H9 (cell line): ENCODE measurements at regions not wholly inside any gene's neighbourhood (a gene's known extent, or its start where the extent isn't known, plus 50 kb on each side); places are given as distances from the start of the nearest gene placed in this dataset.

Experiments
- DNase-seq: peaks from one replicate; pipeline ENCODE4 v3.0.0-alpha.2; 2017
- H2AFZ ChIP-seq: one replicate; pipeline ENCODE4 v1.6.1; 2013; ENCODE audit warnings: mild to moderate bottlenecking, low read length, control low read depth, moderate library complexity
- H2AK5ac ChIP-seq: 2 replicates; pipeline ENCODE4 v1.6.1; 2013; ENCODE audit warnings: low read length, control low read depth, mixed read lengths; ENCODE audit not compliant: insufficient read length
- H2BK120ac ChIP-seq: one replicate; pipeline ENCODE4 v1.6.1; 2013; ENCODE audit warnings: low read depth, mild to moderate bottlenecking, low read length, control low read depth, inconsistent platforms; ENCODE audit not compliant: poor library complexity, severe bottlenecking
- H2BK12ac ChIP-seq: 2 replicates; pipeline ENCODE4 v1.6.1; 2013; ENCODE audit warnings: low read length, control low read depth, mixed read lengths, low read depth; ENCODE audit not compliant: insufficient read length
- H2BK15ac ChIP-seq: 2 replicates; pipeline ENCODE4 v1.6.1; 2013; ENCODE audit warnings: low read depth, low read length, control low read depth
- H2BK20ac ChIP-seq: one replicate; pipeline ENCODE4 v1.6.1; 2013; ENCODE audit warnings: low read depth, mild to moderate bottlenecking, low read length, control low read depth, inconsistent platforms; ENCODE audit not compliant: poor library complexity, severe bottlenecking
- H2BK5ac ChIP-seq: 2 replicates; pipeline ENCODE4 v1.6.1; 2013; ENCODE audit warnings: low read length, control low read depth, mixed read lengths; ENCODE audit not compliant: insufficient read length
- H3K14ac ChIP-seq: 2 replicates; pipeline ENCODE4 v1.6.1; 2013; ENCODE audit warnings: low read length, control low read depth; ENCODE audit not compliant: insufficient read depth
- H3K18ac ChIP-seq: 2 replicates; pipeline ENCODE4 v1.6.1; 2013; ENCODE audit warnings: low read depth, mild to moderate bottlenecking, mixed read lengths, low read length, control low read depth; ENCODE audit not compliant: insufficient read length
- H3K23ac ChIP-seq: 2 replicates; pipeline ENCODE4 v1.6.1; 2013; ENCODE audit warnings: low read length, control low read depth, mixed read lengths, low read depth; ENCODE audit not compliant: insufficient read length
- H3K23me2 ChIP-seq: 2 replicates; pipeline ENCODE4 v1.6.1; 2013; ENCODE audit warnings: low read depth, mild to moderate bottlenecking, mixed read lengths, low read length, control low read depth; ENCODE audit not compliant: insufficient read length, poor library complexity, severe bottlenecking
- H3K27ac ChIP-seq: 2 replicates; pipeline ENCODE4 v1.5.1; 2013; ENCODE audit warnings: low read length, control low read depth, mixed read lengths, low read depth; ENCODE audit not compliant: insufficient read length
- H3K27me3 ChIP-seq: 2 replicates; pipeline ENCODE4 v1.6.1; 2013; ENCODE audit warnings: low read length, control low read depth, inconsistent platforms; ENCODE audit not compliant: insufficient read depth
- H3K4ac ChIP-seq: 2 replicates; pipeline ENCODE4 v1.6.1; 2013; ENCODE audit warnings: low read depth, mild to moderate bottlenecking, control low read depth, inconsistent platforms, low read length, moderate library complexity
- H3K4me1 ChIP-seq: 2 replicates; pipeline ENCODE4 v1.6.1; 2013; ENCODE audit warnings: low read length, control low read depth, inconsistent platforms; ENCODE audit not compliant: insufficient read depth
- H3K4me2 ChIP-seq: 2 replicates; pipeline ENCODE4 v1.6.1; 2013; ENCODE audit warnings: low read length, control low read depth, mixed read lengths; ENCODE audit not compliant: insufficient read length, insufficient read depth
- H3K56ac ChIP-seq: 2 replicates; pipeline ENCODE4 v1.6.1; 2013; ENCODE audit warnings: low read depth, mild to moderate bottlenecking, mixed read lengths, low read length, control low read depth; ENCODE audit not compliant: insufficient read length
- H3K79me1 ChIP-seq: 2 replicates; pipeline ENCODE4 v1.6.1; 2013; ENCODE audit warnings: low read depth, mild to moderate bottlenecking, moderate library complexity, low read length, control low read depth, inconsistent platforms; ENCODE audit not compliant: insufficient read depth, poor library complexity, severe bottlenecking
- H3K79me2 ChIP-seq: 2 replicates; pipeline ENCODE4 v1.6.1; 2013; ENCODE audit warnings: low read length, control low read depth, inconsistent platforms; ENCODE audit not compliant: insufficient read depth
- H3K9ac ChIP-seq: 2 replicates; pipeline ENCODE4 v1.6.1; 2013; ENCODE audit warnings: low read length, control low read depth, mixed read lengths; ENCODE audit not compliant: insufficient read length; ENCODE audit errors: extremely low read depth
- H3K9me3 ChIP-seq: one replicate; pipeline ENCODE4 v1.6.1; 2013; ENCODE audit warnings: low read depth, low read length, inconsistent platforms; ENCODE audit not compliant: control insufficient read depth
- H3T11ph ChIP-seq: one replicate; pipeline ENCODE4 v1.6.1; 2013; ENCODE audit warnings: mild to moderate bottlenecking, low read length, control low read depth, inconsistent platforms
- H4K20me1 ChIP-seq: one replicate; pipeline ENCODE4 v1.6.1; 2013; ENCODE audit not compliant: control insufficient read depth, insufficient read length, insufficient read depth
- H4K5ac ChIP-seq: 2 replicates; pipeline ENCODE4 v1.6.1; 2013; ENCODE audit warnings: low read depth, mild to moderate bottlenecking, mixed read lengths, low read length, control low read depth; ENCODE audit not compliant: insufficient read length
- H4K8ac ChIP-seq: replicated peaks from 2 replicates; pipeline ENCODE4 v1.6.1; 2013; ENCODE audit warnings: low read length, control low read depth, mixed read lengths, low read depth; ENCODE audit not compliant: insufficient read length
- H4K91ac ChIP-seq: 2 replicates; pipeline ENCODE4 v1.6.1; 2013; ENCODE audit warnings: low read depth, mild to moderate bottlenecking, moderate library complexity, mixed read lengths, low read length, control low read depth; ENCODE audit not compliant: insufficient read length
- H3K27ac Mint-ChIP-seq, 3 experiments: 2 replicates in 2 of 3; 3 replicates in 1 of 3; pipeline ENCODE4 v1.8.0; 2020 to 2021; ENCODE audit warnings: mixed read lengths in 3 of 3, mild to moderate bottlenecking in 1 of 3, moderate library complexity in 1 of 3
- H3K27me3 Mint-ChIP-seq: 2 replicates; pipeline ENCODE4 v1.8.0; 2021; ENCODE audit warnings: low read depth, mild to moderate bottlenecking, moderate library complexity, mixed read lengths
- H3K36me3 Mint-ChIP-seq, 3 experiments: 2 replicates in 2 of 3; 3 replicates in 1 of 3; pipeline ENCODE4 v1.8.0; 2020 to 2021; ENCODE audit warnings: low read depth in 3 of 3, mixed read lengths in 3 of 3; ENCODE audit not compliant: insufficient read depth in 1 of 3
- H3K4me1 Mint-ChIP-seq, 2 experiments: 2 replicates each; pipeline ENCODE4 v1.8.0; 2020; ENCODE audit warnings: mixed read lengths in 2 of 2
- H3K4me3 Mint-ChIP-seq, 2 experiments: 2 replicates in 1 of 2; 3 replicates in 1 of 2; pipeline ENCODE4 v1.8.0; 2020 to 2021; ENCODE audit warnings: mild to moderate bottlenecking in 2 of 2, mixed read lengths in 2 of 2, moderate library complexity in 1 of 2
- H3K9me3 Mint-ChIP-seq, 2 experiments: 2 replicates in 1 of 2; 3 replicates in 1 of 2; pipeline ENCODE4 v1.8.0; 2020; ENCODE audit warnings: mild to moderate bottlenecking in 2 of 2, mixed read lengths in 2 of 2, moderate library complexity in 1 of 2
- WGBS: extraction: QIAGEN DNeasy Blood & Tissue Kit; methylation state at CpG from one replicate; pipeline ENCODE4 v1.1.7; 2013; ENCODE audit warnings: missing lambda C conversion rate, low lambda C conversion rate, mixed read lengths; ENCODE audit not compliant: insufficient read length; ENCODE audit errors: extremely low coverage; 5-methylcytosine and 5-hydroxymethylcytosine counted together
- TF ChIP-seq, protein P1 (sequence below): fragments of 200-600 bp; sonication (generic); conservative IDR thresholded peaks from 3 replicates; pipeline ENCODE4 v1.8.0; 2021; ENCODE audit warnings: antibody characterized with exemption, mild to moderate bottlenecking

DNA sequence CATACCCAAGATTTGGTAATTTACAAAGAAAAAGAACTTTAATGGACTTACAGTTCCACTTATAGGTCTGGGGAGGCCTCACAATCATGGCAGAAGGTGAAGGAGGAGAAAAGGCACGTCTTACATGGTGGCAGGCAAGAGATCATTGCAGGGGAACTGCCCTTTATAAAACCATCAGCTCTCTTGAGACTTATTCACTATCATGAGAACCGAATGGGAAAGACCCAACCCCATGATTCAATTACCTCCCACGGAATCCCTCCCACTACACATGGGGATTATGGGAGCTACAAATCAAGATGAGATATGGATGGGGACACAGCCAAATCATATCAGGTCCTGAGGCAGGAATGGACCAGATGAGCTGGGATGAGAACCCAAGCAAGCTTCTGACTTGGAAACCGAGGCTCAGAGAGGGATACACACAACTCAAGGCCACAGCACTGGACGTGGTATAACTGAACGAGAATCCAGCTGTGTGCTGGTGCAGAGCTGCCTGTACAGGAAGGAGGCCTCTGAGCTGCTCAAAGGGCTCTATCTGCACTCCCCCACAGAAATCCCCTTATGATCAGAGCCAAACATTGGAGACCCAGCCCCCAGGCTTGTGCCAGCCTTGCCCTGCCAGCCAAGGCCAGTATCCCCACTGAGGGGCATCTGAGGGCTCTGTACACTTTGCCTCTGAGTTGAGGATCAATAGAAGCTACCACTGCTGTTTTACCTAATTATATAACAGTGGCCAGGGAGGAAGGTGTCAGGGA is 137.8 kb downstream of the CEBPB start:
- H3K4me2 ChIP-seq, result no peak overlapping the region
- H2AK5ac ChIP-seq, result no peak overlapping the region
- H3K14ac ChIP-seq, result no peak overlapping the region
- no peak overlapping the region for H4K8ac ChIP-seq
- Mint-ChIP-seq H3K27ac (no peak overlapping the region), H3K9me3 (peaks cover 0 to 7% of the 10 kb centered on the region in 2 experiments; a peak in 1 of 5 replicates), H3K27me3 (peaks cover 3% of the 10 kb centered on the region), H3K4me1 (peaks cover 0 to 9% of the 10 kb centered on the region in 2 experiments; a peak in 3 of 4 replicates), H3K4me3 (no peak overlapping the region), H3K36me3 (no peaks in the 10 kb centered on the region)
- H3K9ac ChIP-seq, result no peak overlapping the region
- no peak overlapping the region for H3K18ac ChIP-seq
- H4K91ac ChIP-seq, result no peak overlapping the region
- DNase-seq, result no peak
- no peak overlapping the region for H2BK20ac ChIP-seq
- H3K4ac ChIP-seq, result no peak overlapping the region
- H3K4me1 ChIP-seq, result no peaks in the 10 kb centered on the region
- H3K56ac ChIP-seq, result no peak overlapping the region
- no peaks in the 10 kb centered on the region for H3K23me2 ChIP-seq
- H3K9me3 ChIP-seq, result no peaks in the 10 kb centered on the region
- no peaks in the 10 kb centered on the region for H3K27me3 ChIP-seq
- H3K23ac ChIP-seq, result no peak overlapping the region
- H4K20me1 ChIP-seq, result no peaks in the 10 kb centered on the region
- H3K79me2 ChIP-seq, result no peaks in the 10 kb centered on the region
- WGBS, result no CpG with 5 or more reads among the region's 6 CpGs
- H3K27ac ChIP-seq, result no peak overlapping the region
- no peak overlapping the region for H2BK15ac ChIP-seq
- H2BK5ac ChIP-seq, result no peak overlapping the region
- H2AFZ ChIP-seq, result no peak overlapping the region
- H2BK12ac ChIP-seq, result no peak overlapping the region
- no peak overlapping the region for H3T11ph ChIP-seq
- TF ChIP-seq, protein P1, sequence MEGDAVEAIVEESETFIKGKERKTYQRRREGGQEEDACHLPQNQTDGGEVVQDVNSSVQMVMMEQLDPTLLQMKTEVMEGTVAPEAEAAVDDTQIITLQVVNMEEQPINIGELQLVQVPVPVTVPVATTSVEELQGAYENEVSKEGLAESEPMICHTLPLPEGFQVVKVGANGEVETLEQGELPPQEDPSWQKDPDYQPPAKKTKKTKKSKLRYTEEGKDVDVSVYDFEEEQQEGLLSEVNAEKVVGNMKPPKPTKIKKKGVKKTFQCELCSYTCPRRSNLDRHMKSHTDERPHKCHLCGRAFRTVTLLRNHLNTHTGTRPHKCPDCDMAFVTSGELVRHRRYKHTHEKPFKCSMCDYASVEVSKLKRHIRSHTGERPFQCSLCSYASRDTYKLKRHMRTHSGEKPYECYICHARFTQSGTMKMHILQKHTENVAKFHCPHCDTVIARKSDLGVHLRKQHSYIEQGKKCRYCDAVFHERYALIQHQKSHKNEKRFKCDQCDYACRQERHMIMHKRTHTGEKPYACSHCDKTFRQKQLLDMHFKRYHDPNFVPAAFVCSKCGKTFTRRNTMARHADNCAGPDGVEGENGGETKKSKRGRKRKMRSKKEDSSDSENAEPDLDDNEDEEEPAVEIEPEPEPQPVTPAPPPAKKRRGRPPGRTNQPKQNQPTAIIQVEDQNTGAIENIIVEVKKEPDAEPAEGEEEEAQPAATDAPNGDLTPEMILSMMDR, result no peak
- no peak overlapping the region for H4K5ac ChIP-seq
- no peaks in the 10 kb centered on the region for H3K79me1 ChIP-seq
- H2BK120ac ChIP-seq, result no peak overlapping the region
